Astrocyte (in vitro differentiated cells and primary cell): ENCODE measurements at regions not wholly inside any gene's neighbourhood (a gene's known extent, or its start where the extent isn't known, plus 50 kb on each side); places are given as distances from the start of the nearest gene placed in this dataset.

ENCODE experiments used
- DNase-seq: peaks from one replicate; pipeline ENCODE4 v3.0.0-alpha.2; 2010; ENCODE audit warnings: low read depth
- FAIRE-seq: peaks from 2 replicates; lab custom pipeline; 2011; peaks lifted over from hg19 to GRCh38; lab: Jason Lieb, UNC
- H2AFZ ChIP-seq: 2 replicates; pipeline ENCODE4 v1.6.0; 2012; ENCODE audit warnings: low read depth, low read length, inconsistent platforms
- H3K27ac ChIP-seq: 2 replicates; pipeline ENCODE4 v1.5.1; 2011; ENCODE audit warnings: low read depth, low read length, inconsistent platforms
- H3K27me3 ChIP-seq: 2 replicates; pipeline ENCODE4 v1.6.0; 2011; ENCODE audit warnings: low read length, inconsistent platforms; ENCODE audit not compliant: insufficient read depth
- H3K36me3 ChIP-seq: 2 replicates; pipeline ENCODE4 v1.5.1; 2011; ENCODE audit warnings: low read length, inconsistent platforms; ENCODE audit not compliant: insufficient read depth
- H3K4me1 ChIP-seq: 2 replicates; pipeline ENCODE4 v1.5.1; 2011; ENCODE audit warnings: low read length, inconsistent platforms; ENCODE audit not compliant: insufficient read depth
- H3K4me2 ChIP-seq: 2 replicates; pipeline ENCODE4 v1.6.0; 2012; ENCODE audit warnings: low read length, inconsistent platforms
- H3K4me3 ChIP-seq: 2 replicates; pipeline ENCODE4 v1.5.1; 2011; ENCODE audit warnings: low read depth, mild to moderate bottlenecking, low read length, inconsistent platforms; ENCODE audit not compliant: insufficient read depth
- H3K79me2 ChIP-seq: 2 replicates; pipeline ENCODE4 v1.6.0; 2012; ENCODE audit warnings: mild to moderate bottlenecking, low read length, inconsistent platforms; ENCODE audit not compliant: insufficient read depth
- H3K9ac ChIP-seq: 2 replicates; pipeline ENCODE4 v1.6.0; 2012; ENCODE audit warnings: mild to moderate bottlenecking, low read length, inconsistent platforms
- H3K9me3 ChIP-seq: 2 replicates; pipeline ENCODE4 v1.5.1; 2012; ENCODE audit warnings: low read depth, mild to moderate bottlenecking, low read length, inconsistent platforms; ENCODE audit not compliant: insufficient read depth
- H4K20me1 ChIP-seq: 2 replicates; pipeline ENCODE4 v1.6.0; 2012; ENCODE audit warnings: low read length, inconsistent platforms; ENCODE audit not compliant: insufficient read depth
- H3K27ac Mint-ChIP-seq: one replicate; pipeline ENCODE4 v1.8.0; 2021; ENCODE audit warnings: mild to moderate bottlenecking, mixed read lengths; ENCODE audit not compliant: unreplicated experiment
- H3K27me3 Mint-ChIP-seq: one replicate; pipeline ENCODE4 v1.8.0; 2021; ENCODE audit warnings: low read depth, mixed read lengths; ENCODE audit not compliant: unreplicated experiment
- H3K36me3 Mint-ChIP-seq: one replicate; pipeline ENCODE4 v1.8.0; 2021; ENCODE audit warnings: low read depth, mixed read lengths; ENCODE audit not compliant: unreplicated experiment
- H3K4me1 Mint-ChIP-seq: one replicate; pipeline ENCODE4 v1.8.0; 2021; ENCODE audit warnings: low read depth, mixed read lengths; ENCODE audit not compliant: unreplicated experiment
- H3K4me3 Mint-ChIP-seq: one replicate; pipeline ENCODE4 v1.8.0; 2021; ENCODE audit warnings: mild to moderate bottlenecking, moderate library complexity, mixed read lengths; ENCODE audit not compliant: unreplicated experiment
- H3K9me3 Mint-ChIP-seq: one replicate; pipeline ENCODE4 v1.8.0; 2021; ENCODE audit warnings: mild to moderate bottlenecking, mixed read lengths; ENCODE audit not compliant: unreplicated experiment
- EZH2 ChIP-seq: IDR thresholded peaks from 2 replicates; pipeline ENCODE4 v1.6.1; 2012; ENCODE audit warnings: mild to moderate bottlenecking, low read length, inconsistent platforms; ENCODE audit not compliant: insufficient read depth
- TF ChIP-seq, protein P1 (sequence below): IDR thresholded peaks from 2 replicates; pipeline ENCODE4 v1.5.1; 2011; ENCODE audit warnings: low read depth, mild to moderate bottlenecking, inconsistent platforms, low read length, moderate library complexity; ENCODE audit not compliant: insufficient read depth

DNA sequence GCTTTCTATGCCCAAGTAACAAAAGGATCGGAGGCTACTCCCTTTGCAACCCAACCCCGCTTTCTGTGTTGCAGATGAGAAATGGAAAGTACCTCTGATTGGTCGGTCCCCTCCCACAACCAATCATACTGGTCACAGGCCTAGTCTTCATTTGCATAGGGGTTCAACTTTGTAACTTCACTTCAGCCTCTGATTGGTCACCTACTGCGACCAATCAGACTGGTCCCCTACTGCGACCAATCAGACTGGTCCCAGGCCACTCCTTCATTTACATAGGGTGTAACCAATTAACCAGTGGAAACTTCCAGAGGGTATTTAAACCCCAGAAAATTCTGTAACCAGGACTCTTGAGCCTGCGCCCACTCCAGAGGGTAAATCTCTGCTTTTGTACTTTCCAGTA lies 906.4 kb upstream of the TMEM132C start:
- Mint-ChIP-seq H3K36me3 (no peaks in the 10 kb centered on the region), H3K9me3 (peaks cover 5% of the 10 kb centered on the region), H3K27me3 (no peaks in the 10 kb centered on the region), H3K27ac (no peak overlapping the region), H3K4me1 (no peaks in the 10 kb centered on the region), H3K4me3 (no peak overlapping the region)
- Histone ChIP-seq H3K79me2 (no peaks in the 10 kb centered on the region), H2AFZ (no peak overlapping the region), H3K4me3 (no peak overlapping the region), H4K20me1 (no peaks in the 10 kb centered on the region), H3K36me3 (no peaks in the 10 kb centered on the region), H3K4me1 (no peaks in the 10 kb centered on the region), H3K27ac (no peak overlapping the region), H3K27me3 (no peaks in the 10 kb centered on the region), H3K9me3 (no peaks in the 10 kb centered on the region), H3K9ac (no peak overlapping the region), H3K4me2 (no peak overlapping the region)
- DNase-seq = no peak
- no peak for TF ChIP-seq EZH2
- TF ChIP-seq, protein P1, sequence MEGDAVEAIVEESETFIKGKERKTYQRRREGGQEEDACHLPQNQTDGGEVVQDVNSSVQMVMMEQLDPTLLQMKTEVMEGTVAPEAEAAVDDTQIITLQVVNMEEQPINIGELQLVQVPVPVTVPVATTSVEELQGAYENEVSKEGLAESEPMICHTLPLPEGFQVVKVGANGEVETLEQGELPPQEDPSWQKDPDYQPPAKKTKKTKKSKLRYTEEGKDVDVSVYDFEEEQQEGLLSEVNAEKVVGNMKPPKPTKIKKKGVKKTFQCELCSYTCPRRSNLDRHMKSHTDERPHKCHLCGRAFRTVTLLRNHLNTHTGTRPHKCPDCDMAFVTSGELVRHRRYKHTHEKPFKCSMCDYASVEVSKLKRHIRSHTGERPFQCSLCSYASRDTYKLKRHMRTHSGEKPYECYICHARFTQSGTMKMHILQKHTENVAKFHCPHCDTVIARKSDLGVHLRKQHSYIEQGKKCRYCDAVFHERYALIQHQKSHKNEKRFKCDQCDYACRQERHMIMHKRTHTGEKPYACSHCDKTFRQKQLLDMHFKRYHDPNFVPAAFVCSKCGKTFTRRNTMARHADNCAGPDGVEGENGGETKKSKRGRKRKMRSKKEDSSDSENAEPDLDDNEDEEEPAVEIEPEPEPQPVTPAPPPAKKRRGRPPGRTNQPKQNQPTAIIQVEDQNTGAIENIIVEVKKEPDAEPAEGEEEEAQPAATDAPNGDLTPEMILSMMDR = no peak
- no peak for FAIRE-seq

DNA sequence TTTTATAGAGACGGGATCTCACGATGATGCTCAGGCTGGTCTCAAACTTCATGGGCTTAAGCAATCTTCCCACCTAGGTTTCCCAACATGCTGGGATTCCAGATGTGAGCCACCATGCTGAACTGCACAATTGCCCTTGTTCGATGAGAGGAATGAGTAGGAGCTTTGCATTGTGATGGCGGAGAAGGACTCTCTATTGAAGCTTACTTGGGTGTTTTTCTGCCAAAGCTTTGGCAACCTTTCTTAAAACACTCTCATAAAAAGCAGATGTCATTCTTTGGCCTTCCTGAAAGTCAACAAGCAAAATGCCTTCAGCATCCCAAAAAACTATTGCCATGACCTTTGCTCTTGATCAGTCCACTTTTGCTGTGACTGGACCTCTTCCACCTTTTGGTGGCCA lies 904.8 kb upstream of the TMEM132C start:
- no peak overlapping the region for H3K27ac Mint-ChIP-seq
- Histone ChIP-seq H3K4me2 (no peak overlapping the region), H3K9ac (no peak overlapping the region), H3K4me3 (no peak overlapping the region), H3K9me3 (no peaks in the 10 kb centered on the region), H3K27ac (no peak overlapping the region), H3K79me2 (no peaks in the 10 kb centered on the region), H3K27me3 (no peaks in the 10 kb centered on the region), H3K36me3 (no peaks in the 10 kb centered on the region), H4K20me1 (no peaks in the 10 kb centered on the region), H3K4me1 (no peaks in the 10 kb centered on the region), H2AFZ (no peak overlapping the region)
- H3K4me1 Mint-ChIP-seq = no peaks in the 10 kb centered on the region
- peaks cover 8% of the 10 kb centered on the region for H3K9me3 Mint-ChIP-seq
- no peak for TF ChIP-seq EZH2
- TF ChIP-seq, protein P1 = no peak
- H3K27me3 Mint-ChIP-seq = no peaks in the 10 kb centered on the region
- no peak for DNase-seq
- no peak for FAIRE-seq
- H3K36me3 Mint-ChIP-seq = no peaks in the 10 kb centered on the region
- no peak overlapping the region for H3K4me3 Mint-ChIP-seq

DNA sequence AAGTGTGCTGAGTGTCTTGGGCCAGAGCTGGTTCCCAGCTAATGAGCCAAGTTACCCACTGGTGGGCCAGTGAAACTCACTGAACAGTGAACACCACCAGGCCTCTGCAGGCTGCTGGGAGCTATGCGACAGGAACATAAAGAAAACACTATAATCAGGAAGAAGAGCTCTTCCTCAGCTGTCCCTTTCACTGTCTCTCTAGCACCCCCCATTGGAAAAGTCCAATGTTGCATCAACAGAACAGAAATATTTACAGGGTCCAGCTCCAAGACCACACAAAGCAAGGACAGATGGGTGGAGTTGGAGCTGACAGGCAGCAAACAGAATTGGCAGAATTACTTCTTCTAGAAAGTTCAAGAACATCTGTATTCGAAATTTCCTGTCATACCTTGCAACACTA lies 903.6 kb upstream of the TMEM132C start:
- Histone ChIP-seq H3K4me2 (no peak overlapping the region), H3K79me2 (no peaks in the 10 kb centered on the region), H3K4me1 (no peaks in the 10 kb centered on the region), H3K27me3 (no peaks in the 10 kb centered on the region), H4K20me1 (no peaks in the 10 kb centered on the region), H3K9me3 (no peaks in the 10 kb centered on the region), H3K27ac (no peak overlapping the region), H2AFZ (no peak overlapping the region), H3K9ac (no peak overlapping the region), H3K4me3 (no peak overlapping the region), H3K36me3 (no peaks in the 10 kb centered on the region)
- Mint-ChIP-seq H3K4me3 (no peak overlapping the region), H3K36me3 (no peaks in the 10 kb centered on the region), H3K4me1 (no peaks in the 10 kb centered on the region), H3K27ac (no peak overlapping the region), H3K27me3 (no peaks in the 10 kb centered on the region), H3K9me3 (peaks cover 9% of the 10 kb centered on the region)
- TF ChIP-seq EZH2 = no peak
- TF ChIP-seq, protein P1 = peak; percentile 35
- no peak for DNase-seq
- no peak for FAIRE-seq
